IMR-90 (cell line): ENCODE measurements at regions not wholly inside any gene's neighbourhood (a gene's known extent, or its start where the extent isn't known, plus 50 kb on each side); places are given as distances from the start of the nearest gene placed in this dataset.

Experiments used
- ATAC-seq: fragments of 200-7000 bp; cut with Tn5 transposase; 2 replicates; pipeline ENCODE4 v1.9.1; 2020; ENCODE audit warnings: low read depth, mild to moderate bottlenecking, moderate library complexity
- BruUV-seq: library from RNA; stranded (reverse); fragments of 400-500 nt; replicated peaks from 2 replicates; lab custom pipeline; 2021; lab: Mats Ljungman, UMichigan
- CTCF ChIA-PET: fragments of 300-600 bp; formaldehyde crosslinking; extraction: SDS; loops from one replicate; lab custom pipeline; 2021; ENCODE audit warnings: antibody characterized with exemption; lab: Yijun Ruan, JAX
- POLR2A ChIA-PET: fragments of 300-600 bp; sonication (Branson Sonifier 250); formaldehyde crosslinking; loops from one replicate; lab custom pipeline; 2022; ENCODE audit warnings: antibody characterized with exemption; ENCODE audit not compliant: unreplicated experiment; lab: Charles Lee
- DNase-seq: peaks from one replicate; pipeline ENCODE4 v3.0.0; 2013
- H2AFZ ChIP-seq: replicated peaks from 2 replicates; pipeline ENCODE3; 2013; ENCODE audit warnings: low read length, mild to moderate bottlenecking; ENCODE audit not compliant: poor library complexity
- H2AK5ac ChIP-seq: 2 replicates; pipeline ENCODE4 v1.6.1; 2013; ENCODE audit warnings: low read depth, low read length, inconsistent platforms
- H2AK9ac ChIP-seq: replicated peaks from 2 replicates; pipeline ENCODE3; 2013; ENCODE audit warnings: mild to moderate bottlenecking, low read depth, low read length, moderate library complexity; ENCODE audit not compliant: poor library complexity
- H2BK120ac ChIP-seq: 2 replicates; pipeline ENCODE4 v1.6.1; 2013; ENCODE audit warnings: low read depth, low read length, inconsistent platforms
- H2BK15ac ChIP-seq: 3 replicates; pipeline ENCODE4 v1.6.1; 2013; ENCODE audit warnings: low read depth, low read length, inconsistent platforms
- H2BK20ac ChIP-seq: 2 replicates; pipeline ENCODE4 v1.6.1; 2013; ENCODE audit warnings: low read depth, mild to moderate bottlenecking, inconsistent platforms, low read length, moderate library complexity
- H2BK5ac ChIP-seq: 2 replicates; pipeline ENCODE4 v1.6.1; 2013; ENCODE audit warnings: mild to moderate bottlenecking, low read depth, low read length, inconsistent platforms; ENCODE audit not compliant: poor library complexity, severe bottlenecking
- H3K14ac ChIP-seq: replicated peaks from 2 replicates; pipeline ENCODE4 v1.6.1; 2013; ENCODE audit warnings: low read depth, low read length, inconsistent platforms
- H3K18ac ChIP-seq: 2 replicates; pipeline ENCODE4 v1.6.1; 2013; ENCODE audit warnings: low read depth, low read length, control low read depth
- H3K23ac ChIP-seq: 2 replicates; pipeline ENCODE4 v1.6.1; 2013; ENCODE audit warnings: low read depth, low read length, inconsistent platforms
- H3K27ac ChIP-seq: 2 replicates; pipeline ENCODE4 v1.5.1; 2013; ENCODE audit warnings: mild to moderate bottlenecking, control low read depth, low read length; ENCODE audit not compliant: insufficient read depth
- H3K27me3 ChIP-seq: 2 replicates; pipeline ENCODE4 v1.6.1; 2013; ENCODE audit warnings: low read length; ENCODE audit not compliant: control insufficient read depth, insufficient read depth
- H3K36me3 ChIP-seq: 2 replicates; pipeline ENCODE4 v1.6.1; 2013; ENCODE audit warnings: low read length, mixed read lengths; ENCODE audit not compliant: control insufficient read depth, insufficient read depth
- H3K4ac ChIP-seq: 2 replicates; pipeline ENCODE4 v1.6.1; 2013; ENCODE audit warnings: low read depth, low read length, inconsistent platforms
- H3K4me1 ChIP-seq: 2 replicates; pipeline ENCODE4 v1.6.1; 2013; ENCODE audit warnings: low read length, mixed read lengths; ENCODE audit not compliant: control insufficient read depth, insufficient read depth
- H3K4me2 ChIP-seq: 2 replicates; pipeline ENCODE4 v1.6.1; 2013; ENCODE audit warnings: low read depth, mild to moderate bottlenecking, control low read depth, low read length, moderate library complexity
- H3K4me3 ChIP-seq: 2 replicates; pipeline ENCODE4 v1.5.1; 2013; ENCODE audit warnings: low read depth, mild to moderate bottlenecking, control low read depth, low read length, moderate library complexity; ENCODE audit not compliant: insufficient read depth
- H3K56ac ChIP-seq: 2 replicates; pipeline ENCODE4 v1.6.1; 2013; ENCODE audit warnings: low read length, inconsistent platforms; ENCODE audit not compliant: insufficient read depth; ENCODE audit errors: extremely low read depth
- H3K79me1 ChIP-seq, 2 experiments: 2 replicates each; pipeline ENCODE4 v1.6.1; 2013; ENCODE audit warnings: low read length in 2 of 2, inconsistent platforms in 1 of 2, low read depth in 1 of 2
- H3K9ac ChIP-seq: 2 replicates; pipeline ENCODE4 v1.6.1; 2013; ENCODE audit warnings: low read depth, low read length, control low read depth
- H3K9me1 ChIP-seq: 2 replicates; pipeline ENCODE4 v1.6.1; 2013; ENCODE audit warnings: low read length, inconsistent platforms; ENCODE audit not compliant: insufficient read depth
- H3K9me3 ChIP-seq: 2 replicates; pipeline ENCODE4 v1.6.1; 2013; ENCODE audit warnings: low read length; ENCODE audit not compliant: control insufficient read depth, insufficient read depth
- H4K20me1 ChIP-seq: 2 replicates; pipeline ENCODE4 v1.6.1; 2013; ENCODE audit warnings: low read length, inconsistent platforms; ENCODE audit not compliant: insufficient read depth
- H4K5ac ChIP-seq: 2 replicates; pipeline ENCODE4 v1.6.1; 2013; ENCODE audit warnings: mild to moderate bottlenecking, low read depth, low read length, control low read depth
- H4K8ac ChIP-seq, 2 experiments: 2 replicates each; pipeline ENCODE4 v1.6.1; 2013; ENCODE audit warnings: low read depth in 2 of 2, low read length in 2 of 2, control low read depth in 1 of 2, inconsistent platforms in 1 of 2
- H4K91ac ChIP-seq: 2 replicates; pipeline ENCODE4 v1.6.1; 2013; ENCODE audit warnings: low read depth, low read length, inconsistent platforms; ENCODE audit not compliant: insufficient read depth
- CEBPB ChIP-seq: IDR thresholded peaks from 2 replicates; pipeline ENCODE4 v1.6.1; 2012; ENCODE audit warnings: low read depth, low read length, improper control_type of control experiment
- NFE2L2 ChIP-seq: fragments of 150-350 bp; IDR thresholded peaks from 2 replicates; pipeline ENCODE4 v1.6.1; 2016; ENCODE audit warnings: low read depth, mild to moderate bottlenecking, low read length
- WGBS, 2 experiments: methylation state at CpG; one replicate each; pipeline versions ENCODE4 v1.1.5 to v1.1.7; 2013; ENCODE audit warnings: missing lambda C conversion rate in 2 of 2; ENCODE audit not compliant: insufficient read length in 1 of 2; ENCODE audit errors: extremely low coverage in 2 of 2; 5-methylcytosine and 5-hydroxymethylcytosine counted together
- dilution Hi-C: fragments of 300-500 bp; cut with HindIII; formaldehyde crosslinking; loops from one replicate; pipeline ENCODE4 v1.14.3; 2018; ENCODE audit warnings: low sequenced_read_pairs; ENCODE audit not compliant: unreplicated experiment
- in situ Hi-C: fragments of 300-500 bp; cut with MboI; formaldehyde crosslinking; loops from 3 replicates; pipeline ENCODE4 v1.14.3; 2019; ENCODE audit warnings: low sequenced_read_pairs, inconsistent platforms, mixed read lengths
- intact Hi-C: fragments of 100-400 bp; cut with micrococcal nuclease; formaldehyde crosslinking; loops from 2 replicates; pipeline ENCODE4 v1.10.0; 2022

- Histone ChIP-seq H3K4me3 (no peak overlapping the region), H4K91ac (no peak overlapping the region), H3K79me1 (no peaks in the 10 kb centered on the region), H3K18ac (no peak overlapping the region), H3K9me3 (no peaks in the 10 kb centered on the region), H3K36me3 (no peaks in the 10 kb centered on the region), H3K4ac (no peak overlapping the region), H2BK5ac (no peak overlapping the region), H3K9me1 (no peaks in the 10 kb centered on the region), H2AK5ac (no peak overlapping the region), H3K4me2 (no peak overlapping the region), H2BK15ac (no peak overlapping the region), H3K9ac (no peak overlapping the region), H2AK9ac (no peak overlapping the region), H3K4me1 (no peaks in the 10 kb centered on the region), H3K27ac (no peak overlapping the region), H4K20me1 (no peaks in the 10 kb centered on the region), H2AFZ (no peak overlapping the region), H3K23ac (no peak overlapping the region), H3K14ac (no peak overlapping the region), H3K27me3 (no peaks in the 10 kb centered on the region), H4K5ac (no peak overlapping the region), H3K56ac (no peak overlapping the region), H2BK120ac (no peak overlapping the region), H2BK20ac (no peak overlapping the region), H4K8ac (no peak overlapping the region)
- ATAC-seq (peak; percentile 48), DNase-seq (peak; percentile 16)
- WGBS, 2 experiments: no CpG with 5 or more reads among the region's 2 CpGs
- ChIA-PET POLR2A (no interaction called here), CTCF (no interaction called here)
- TF ChIP-seq NFE2L2 (no peak), CEBPB (0 out of 2 replicates have a peak, but pooled peaks have one; percentile 21)
- intact Hi-C loops: no loop called here
- no TSS peak for BruUV-seq
- in situ Hi-C loops: no loop called here
- dilution Hi-C loops: no loop called here
Measured at GRCh38 chr14:84272290-84272721, 1257.6 kb upstream of the FLRT2 start.
